ENCODE measurements at regions not wholly inside any gene's neighbourhood (a gene's known extent, or its start where the extent isn't known, plus 50 kb on each side); places are given as distances from the start of the nearest gene placed in this dataset.

- no peak for TF ChIP-seq POLR2A (IDR thresholded peaks at IDR 0.05)
- TF ChIP-seq CTCF (IDR thresholded peaks at IDR 0.05) = no peak
Observed at GRCh38 chr2:52960881-52961280, 806.7 kb upstream of the CHAC2 start.
